ENCODE measurements at regions not wholly inside any gene's neighbourhood (a gene's known extent, or its start where the extent isn't known, plus 50 kb on each side); places are given as distances from the start of the nearest gene placed in this dataset.

GRCh38 chr16:9610727-9611126 lies 519.3 kb downstream of the HAPSTR1 start:
- ChIA-PET CTCF (no interaction called here), POLR2A (no interaction called here)
- no peaks in the 10 kb centered on the region for H3K27me3 ChIP-seq (ENCODE audit: control insufficient read depth in 2 of 2, insufficient read depth in 2 of 2, low read length in 2 of 2)
- no peak for TF ChIP-seq MAX (IDR thresholded peaks at IDR 0.05; ENCODE audit: insufficient read depth, insufficient read length)
- TF ChIP-seq POLR2A (IDR thresholded peaks at IDR 0.05; ENCODE audit: low read depth, low read length), result no peak
- no peak for TF ChIP-seq POLR2AphosphoS5 (IDR thresholded peaks at IDR 0.05; ENCODE audit: insufficient read depth, low read depth, low read length)
- TF ChIP-seq MYC (IDR thresholded peaks at IDR 0.05; ENCODE audit: low read depth, low read length), result no peak
- no peak for TF ChIP-seq CTCF (IDR thresholded peaks at IDR 0.05; ENCODE audit: extremely low read depth in 1 of 2, insufficient read depth in 1 of 2, low read depth in 1 of 2, low read length in 2 of 2)
- no peak for TF ChIP-seq EZH2 (IDR thresholded peaks at IDR 0.05; ENCODE audit: borderline replicate concordance, low read depth, low read length, severe bottlenecking)
- no peak for TF ChIP-seq FOS (IDR thresholded peaks at IDR 0.05; ENCODE audit: borderline replicate concordance, insufficient read depth, low read length)
- no peak for TF ChIP-seq GATA2 (IDR thresholded peaks at IDR 0.05; ENCODE audit: insufficient read depth, insufficient read length, low read depth, low read length)
- TF ChIP-seq JUN (IDR thresholded peaks at IDR 0.05; ENCODE audit: borderline replicate concordance, insufficient read depth, insufficient read length, low read depth), result no peak
- intact Hi-C loops (cut with micrococcal nuclease) (no loop called here), dilution Hi-C loops (cut with MboI; ENCODE audit: extremely low pct_ligation_motif_present, low sequenced_read_pairs) (no loop called here)
- no peaks in the 10 kb centered on the region for H3K79me2 ChIP-seq (ENCODE audit: control insufficient read depth, insufficient read depth, low read length)
- no peaks in the 10 kb centered on the region for H3K36me3 ChIP-seq (ENCODE audit: control insufficient read depth in 2 of 2, extremely low read depth in 1 of 2, insufficient read depth in 2 of 2, low read length in 2 of 2)
- H3K9me3 ChIP-seq (replicated peaks; ENCODE audit: control insufficient read depth, insufficient read depth, low read length), result no peaks in the 10 kb centered on the region
- no TSS peak for BruUV-seq (replicated peaks)
- H3K4me2 ChIP-seq (ENCODE audit: insufficient read depth, low read length), result no peak overlapping the region
- H3K9me1 ChIP-seq (replicated peaks; ENCODE audit: control insufficient read depth, extremely low read depth, insufficient read depth, low read length), result no peaks in the 10 kb centered on the region
- H3K4me1 ChIP-seq (ENCODE audit: control insufficient read depth, extremely low read depth, insufficient read depth, low read length), result peaks cover 4% of the 10 kb centered on the region
- FAIRE-seq (no peak), DNase-seq (ENCODE audit: low read depth, low spot score) (no peak)
- no peak overlapping the region for H3K9ac ChIP-seq (replicated peaks; ENCODE audit: extremely low read depth, insufficient read depth, low read length)
- no peaks in the 10 kb centered on the region for H4K20me1 ChIP-seq (replicated peaks; ENCODE audit: control insufficient read depth, extremely low read depth, insufficient read depth, low read length)
- H3K4me3 ChIP-seq (replicated peaks in 1 of 3; ENCODE audit: insufficient read depth in 1 of 3, low read depth in 1 of 3, low read length in 3 of 3), result no peak overlapping the region
- no peak overlapping the region for H2AFZ ChIP-seq (ENCODE audit: low read depth, low read length)
- H3K27ac ChIP-seq (ENCODE audit: insufficient read depth, low read depth, low read length), result no peak overlapping the region
